ENCODE measurements at regions not wholly inside any gene's neighbourhood (a gene's known extent, or its start where the extent isn't known, plus 50 kb on each side); places are given as distances from the start of the nearest gene placed in this dataset.

GRCh38 chr4:86497131-86497530 lies 97.0 kb upstream of the PTPN13 start:
- no peak overlapping the region for H2BK15ac ChIP-seq (ENCODE audit: low read depth, low read length)
- H3K23me2 ChIP-seq (ENCODE audit: insufficient read length, low read depth, low read length, poor library complexity, severe bottlenecking), result no peaks in the 10 kb centered on the region
- H3K27ac ChIP-seq (ENCODE audit: insufficient read length, low read depth, low read length), result no peak overlapping the region
- Mint-ChIP-seq H3K9me3 (peaks cover 0 to 4% of the 10 kb centered on the region in 2 experiments; a peak in 2 of 5 replicates), H3K27ac (peak overlapping the region in 1 of 3 experiments; percentile 66; a peak in 1 of 7 replicates), H3K4me3 (no peak overlapping the region), H3K27me3 (ENCODE audit: low read depth) (no peaks in the 10 kb centered on the region), H3K4me1 (peaks cover 32 to 37% of the 10 kb centered on the region in 2 experiments), H3K36me3 (ENCODE audit: insufficient read depth in 1 of 3, low read depth in 3 of 3) (peaks cover 5% of the 10 kb centered on the region in 3 experiments; a peak in 6 of 7 replicates)
- no peak overlapping the region for H3K14ac ChIP-seq (ENCODE audit: insufficient read depth, low read length)
- no CpG with 5 or more reads among the region's 2 CpGs for WGBS (ENCODE audit: extremely low coverage, insufficient read length, low lambda C conversion rate)
- no peak overlapping the region for H2BK12ac ChIP-seq (ENCODE audit: insufficient read length, low read depth, low read length)
- no peak overlapping the region for H3K4ac ChIP-seq (ENCODE audit: low read depth, low read length)
- H2BK5ac ChIP-seq (ENCODE audit: insufficient read length, low read length), result no peak overlapping the region
- no peak for DNase-seq
- H3K79me2 ChIP-seq (ENCODE audit: insufficient read depth, low read length), result no peaks in the 10 kb centered on the region
- no peak overlapping the region for H3K56ac ChIP-seq (ENCODE audit: insufficient read length, low read depth, low read length)
- no peak overlapping the region for H3K4me2 ChIP-seq (ENCODE audit: insufficient read depth, insufficient read length, low read length)
- H3T11ph ChIP-seq (ENCODE audit: low read length), result no peak overlapping the region
- H3K18ac ChIP-seq (ENCODE audit: insufficient read length, low read depth, low read length), result no peak overlapping the region
- no peak overlapping the region for H4K5ac ChIP-seq (ENCODE audit: insufficient read length, low read depth, low read length)
- H3K79me1 ChIP-seq (ENCODE audit: insufficient read depth, low read depth, low read length, poor library complexity, severe bottlenecking), result no peaks in the 10 kb centered on the region
- no peak overlapping the region for H3K9ac ChIP-seq (ENCODE audit: extremely low read depth, insufficient read length, low read length)
- no peak overlapping the region for H2BK20ac ChIP-seq (ENCODE audit: low read depth, low read length, poor library complexity, severe bottlenecking)
- no peak overlapping the region for H2BK120ac ChIP-seq (ENCODE audit: low read depth, low read length, poor library complexity, severe bottlenecking)
- no peak overlapping the region for H2AK5ac ChIP-seq (ENCODE audit: insufficient read length, low read length)
- H4K8ac ChIP-seq (replicated peaks; ENCODE audit: insufficient read length, low read depth, low read length), result no peak overlapping the region
- H3K9me3 ChIP-seq (ENCODE audit: control insufficient read depth, low read depth, low read length), result no peaks in the 10 kb centered on the region
- no peak overlapping the region for H3K23ac ChIP-seq (ENCODE audit: insufficient read length, low read depth, low read length)
- no peak overlapping the region for H4K91ac ChIP-seq (ENCODE audit: insufficient read length, low read depth, low read length)
- no peaks in the 10 kb centered on the region for H4K20me1 ChIP-seq (ENCODE audit: control insufficient read depth, insufficient read depth, insufficient read length)
- no peak for TF ChIP-seq CTCF (conservative IDR thresholded peaks at IDR 0.05)
- no peaks in the 10 kb centered on the region for H3K27me3 ChIP-seq (ENCODE audit: insufficient read depth, low read length)
- peaks cover 4% of the 10 kb centered on the region; the same call in 1 of the 2 replicates for H3K4me1 ChIP-seq (ENCODE audit: insufficient read depth, low read length)
- H2AFZ ChIP-seq (ENCODE audit: low read length), result no peak overlapping the region

All from H9 (cell line).